GM19025 (cell line): ENCODE measurements at regions not wholly inside any gene's neighbourhood (a gene's known extent, or its start where the extent isn't known, plus 50 kb on each side); places are given as distances from the start of the nearest gene placed in this dataset.
"Not testable (repeated sequence)": the region's sequence is repeated elsewhere in the genome, so short reads cannot be mapped to it uniquely, and the experiment has no call there.

Experiments
- ATAC-seq: cut with Tn5 transposase; IDR thresholded peaks from one replicate; pipeline ENCODE4 v1.9.1; 2021; ENCODE audit warnings: mild to moderate bottlenecking, low read depth, moderate library complexity; ENCODE audit not compliant: unreplicated experiment

DNA sequence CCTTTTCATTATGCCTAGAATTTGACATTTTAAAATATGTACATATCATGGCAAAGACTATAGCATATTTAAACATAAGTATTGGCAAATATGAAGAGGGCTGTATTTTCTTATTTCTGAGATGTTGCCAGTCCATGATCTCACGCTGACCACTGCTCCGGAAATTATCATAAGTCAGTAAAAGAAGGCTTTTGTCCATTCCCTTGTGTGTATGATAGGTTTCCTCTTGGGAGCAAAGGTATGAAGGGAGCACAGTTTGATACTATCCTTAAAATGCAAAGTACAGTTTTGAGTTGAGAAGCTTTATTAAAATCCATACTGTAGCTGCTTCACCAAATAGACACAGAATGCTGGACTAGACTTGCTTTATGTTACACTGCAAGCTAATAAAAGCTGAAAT is 52.6 kb upstream of the AGA start:
- no peak for ATAC-seq

DNA sequence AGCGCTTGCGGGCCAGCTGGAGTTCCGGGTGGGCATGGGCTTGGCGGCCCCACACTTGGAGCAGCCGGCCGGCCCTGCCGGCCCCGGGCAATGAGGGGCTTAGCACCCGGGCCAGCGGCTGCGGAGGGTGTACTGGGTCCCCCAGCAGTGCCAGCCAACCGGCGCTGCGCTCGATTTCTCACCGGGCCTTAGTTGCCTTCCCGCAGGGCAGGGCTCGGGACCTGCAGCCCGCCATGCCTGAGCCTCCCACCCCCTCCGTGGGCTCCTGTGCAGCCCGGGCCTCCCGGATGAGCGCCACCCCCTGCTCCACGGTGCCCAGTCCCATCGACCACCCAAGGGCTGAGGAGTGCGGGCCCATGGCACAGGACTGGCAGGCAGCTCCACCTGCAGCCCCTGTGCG is 53.4 kb upstream of the AGA start:
- not testable (repeated sequence) for ATAC-seq

DNA sequence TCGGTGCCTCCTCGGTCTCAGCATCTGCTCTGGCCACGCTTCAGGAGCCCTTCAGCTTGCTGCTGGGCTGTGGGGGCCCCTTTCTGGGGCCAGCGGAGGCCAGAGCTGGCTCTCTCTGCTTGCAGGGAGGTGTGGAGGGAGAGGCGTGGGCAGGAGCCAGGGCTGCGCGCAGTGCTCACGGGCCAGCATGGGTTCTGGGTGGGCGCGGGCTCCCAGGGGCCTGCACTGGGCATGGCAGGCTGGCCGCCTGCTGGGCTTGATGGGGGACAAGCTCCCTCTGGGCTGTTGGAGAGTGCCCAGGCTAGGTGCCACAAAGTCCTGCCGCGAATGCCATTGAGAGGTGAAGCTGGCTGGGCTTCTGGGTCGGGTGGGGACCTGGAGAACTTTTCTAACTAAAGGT is 57.3 kb upstream of the AGA start:
- no peak for ATAC-seq

DNA sequence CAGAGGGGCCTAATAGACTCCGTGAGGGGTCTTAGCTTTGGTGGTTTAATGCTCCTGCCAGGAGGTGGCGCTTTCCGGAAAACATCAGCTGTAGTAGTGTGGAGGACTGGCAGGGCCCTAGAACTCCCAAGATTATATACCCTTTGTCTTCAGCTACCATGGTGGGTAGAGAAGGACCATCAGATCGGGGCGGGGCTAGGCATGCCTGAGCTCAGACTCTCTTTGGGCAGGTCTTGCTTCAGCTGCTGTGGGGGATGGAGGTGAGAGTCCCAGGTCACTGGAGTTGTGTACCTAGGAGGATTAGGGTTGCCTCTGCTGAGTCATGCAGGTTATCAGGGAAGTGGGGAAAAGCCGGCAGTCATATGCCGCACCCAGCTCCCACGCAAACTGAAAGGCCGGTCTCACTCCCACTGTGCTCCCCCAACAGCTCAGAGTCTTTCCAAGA is 63.0 kb upstream of the AGA start:
- no peak for ATAC-seq

DNA sequence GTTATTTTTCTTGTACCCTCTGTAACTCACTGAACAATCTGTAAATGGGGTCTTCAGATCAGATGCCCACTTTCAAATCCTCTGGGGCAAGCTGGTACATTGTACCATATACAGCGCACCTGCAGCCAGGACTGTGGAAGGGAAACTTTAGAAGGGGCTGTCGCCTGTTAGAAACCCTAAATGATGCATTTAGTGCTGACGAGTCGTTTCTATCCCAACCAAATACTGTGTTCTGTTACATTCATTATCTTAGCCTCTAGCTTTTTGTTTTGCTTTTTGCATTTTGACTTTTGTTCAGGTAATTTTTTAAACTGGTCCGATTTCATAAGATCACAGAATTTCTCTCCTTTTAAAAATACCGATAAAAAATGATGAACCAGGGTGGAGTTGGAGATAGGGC is 66.4 kb upstream of the AGA start:
- ATAC-seq = no peak

DNA sequence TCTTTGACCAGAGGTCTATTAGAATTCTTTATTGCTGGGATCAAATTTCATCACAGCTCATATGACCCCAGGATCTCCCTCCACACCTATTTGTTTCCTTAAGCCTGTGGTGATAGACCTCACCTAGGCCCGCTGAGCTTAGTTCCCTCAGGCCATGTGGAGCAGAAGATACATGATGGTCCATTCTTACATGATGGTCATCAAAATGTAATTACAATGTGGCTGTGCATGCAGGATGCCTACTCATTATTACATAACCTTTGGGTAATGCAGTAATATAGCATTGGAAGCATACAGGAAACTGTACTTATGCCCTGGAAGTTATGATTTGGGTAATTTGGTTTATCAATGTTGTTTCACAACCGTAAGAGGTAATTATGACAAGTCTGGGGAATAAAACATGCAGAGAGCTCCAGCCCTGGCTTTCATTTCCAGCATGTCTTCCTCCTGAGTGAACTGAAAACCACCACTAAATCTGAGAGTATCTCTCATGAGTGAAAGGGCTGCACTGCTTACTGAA is 67.0 kb upstream of the AGA start:
- no peak for ATAC-seq

DNA sequence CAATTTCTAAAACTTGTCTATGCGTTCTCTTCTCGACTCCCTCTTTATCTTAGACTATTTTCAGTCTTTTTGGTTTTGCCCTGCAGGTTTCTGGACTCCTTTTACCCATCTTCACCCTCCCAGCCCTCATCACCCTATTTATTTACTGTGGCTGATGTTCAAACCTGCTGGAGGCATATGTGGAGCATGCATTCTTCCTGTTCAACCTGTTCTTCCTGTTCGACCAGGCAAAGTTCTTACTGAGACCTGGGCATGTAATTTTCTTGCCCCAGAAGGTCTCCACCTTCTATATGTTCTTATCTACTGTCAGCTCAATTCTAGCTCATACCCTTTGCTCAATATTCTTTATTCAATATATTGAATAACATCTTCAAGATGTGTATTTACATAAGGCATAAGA is 69.4 kb upstream of the AGA start:
- no peak for ATAC-seq

DNA sequence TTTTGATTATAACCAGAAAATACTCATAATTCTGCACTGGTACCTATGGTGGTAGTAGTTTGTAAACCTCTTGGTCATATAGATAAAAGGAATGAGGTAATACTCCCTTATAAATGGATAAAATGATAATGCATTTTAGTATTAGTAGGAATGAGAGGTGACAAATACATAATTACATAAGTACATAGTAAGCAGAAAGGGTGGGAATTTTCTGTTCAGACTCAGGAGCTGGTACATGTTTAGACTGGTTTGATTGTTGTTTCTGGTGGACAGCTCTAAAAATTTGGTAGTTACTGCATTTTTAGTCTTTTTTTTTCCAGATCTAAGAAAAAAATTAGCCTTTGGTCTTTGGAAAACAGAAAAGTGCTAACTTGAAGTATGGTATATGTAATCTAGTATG is 70.4 kb upstream of the AGA start:
- no peak for ATAC-seq

DNA sequence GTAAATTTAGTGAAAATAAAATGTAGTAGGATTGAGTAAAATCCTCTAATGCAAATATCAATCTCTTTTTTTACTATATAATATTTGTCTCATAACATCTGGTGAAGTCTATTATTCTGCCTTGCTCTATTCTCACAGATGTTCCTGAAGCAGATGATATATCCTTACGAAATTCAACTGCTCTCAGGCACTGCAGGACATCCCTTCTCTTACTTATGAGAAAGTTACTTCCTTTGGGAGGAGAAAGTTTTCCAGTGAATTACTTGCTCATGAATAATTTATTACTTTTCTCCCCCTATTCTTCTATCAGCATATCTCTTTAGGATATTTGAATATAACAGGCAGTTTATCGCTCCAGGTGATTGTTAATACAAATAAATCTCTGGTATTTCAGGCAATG is 75.6 kb upstream of the AGA start:
- no peak for ATAC-seq

DNA sequence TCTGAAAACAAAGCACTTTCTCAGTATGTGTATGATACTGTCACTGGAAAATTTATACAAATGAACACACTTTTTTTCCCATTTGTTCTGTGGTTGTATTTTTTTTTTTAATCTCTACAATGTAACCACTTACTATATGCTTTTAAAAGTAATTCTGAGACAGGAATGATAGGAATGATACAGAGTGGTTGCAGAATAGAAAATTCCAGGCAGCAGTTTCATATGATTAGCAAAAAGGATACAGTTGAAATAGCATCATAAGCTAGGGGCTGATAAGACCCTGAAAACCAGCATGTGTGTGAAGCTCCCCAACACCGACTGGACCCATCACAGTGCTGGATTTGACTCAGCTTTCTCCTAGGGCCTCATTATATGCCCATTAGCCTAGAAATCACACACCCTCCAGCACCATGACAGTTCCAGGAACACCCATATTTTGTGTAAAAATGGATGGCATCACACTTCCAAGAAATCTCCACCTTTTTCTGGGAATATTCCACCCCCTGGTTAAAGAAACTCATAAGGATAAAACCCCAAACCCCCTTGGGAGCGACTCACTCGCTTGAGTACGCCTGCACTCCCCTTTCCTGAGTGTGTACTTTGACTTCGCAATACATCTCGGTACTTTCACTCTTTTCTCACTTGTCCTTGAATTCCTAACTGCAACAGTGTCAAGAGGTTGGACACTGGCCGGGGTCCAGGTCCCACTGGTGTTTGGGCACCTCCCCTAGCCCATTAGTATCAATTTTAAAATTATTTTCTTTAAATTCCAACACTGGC is 77.4 kb upstream of the AGA start:
- no peak for ATAC-seq

DNA sequence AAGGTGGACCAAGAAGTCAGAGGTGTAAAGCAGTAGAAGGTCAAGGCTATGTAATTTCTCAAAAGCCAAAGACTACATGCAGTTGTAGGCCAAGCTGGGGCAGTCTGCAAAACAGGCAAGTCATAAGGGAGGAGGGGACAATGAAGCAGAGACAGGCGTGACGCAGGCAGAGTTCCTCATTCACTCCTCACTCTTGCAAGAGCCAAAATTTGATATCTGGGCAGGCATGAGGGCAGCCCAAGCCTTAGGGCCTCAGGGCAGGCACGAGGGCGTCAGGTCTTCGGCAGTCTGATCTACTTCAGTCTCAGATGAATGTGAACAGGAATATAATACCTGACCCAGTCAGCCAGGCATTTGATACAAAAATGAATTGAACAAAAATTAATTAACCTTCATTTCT is 86.4 kb upstream of the AGA start:
- no peak for ATAC-seq

DNA sequence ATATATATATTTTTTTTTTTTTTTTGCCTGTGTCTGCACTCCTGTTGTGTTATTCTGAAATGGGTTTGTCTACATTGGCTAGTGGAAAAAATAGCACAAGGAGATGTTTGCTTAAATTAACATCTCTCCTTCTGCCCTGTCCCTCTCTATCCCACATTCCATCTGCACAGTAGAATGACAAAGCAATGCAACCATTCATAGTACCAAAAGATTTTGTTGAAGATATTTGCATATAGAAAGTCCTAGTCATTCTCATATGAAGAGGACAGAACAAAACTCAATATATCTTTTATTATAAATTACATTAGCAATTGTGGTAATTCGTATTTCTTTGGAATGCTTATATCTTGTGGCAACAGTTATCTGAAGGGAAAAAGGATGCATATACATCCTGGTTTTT is 88.3 kb upstream of the AGA start:
- no peak for ATAC-seq

DNA sequence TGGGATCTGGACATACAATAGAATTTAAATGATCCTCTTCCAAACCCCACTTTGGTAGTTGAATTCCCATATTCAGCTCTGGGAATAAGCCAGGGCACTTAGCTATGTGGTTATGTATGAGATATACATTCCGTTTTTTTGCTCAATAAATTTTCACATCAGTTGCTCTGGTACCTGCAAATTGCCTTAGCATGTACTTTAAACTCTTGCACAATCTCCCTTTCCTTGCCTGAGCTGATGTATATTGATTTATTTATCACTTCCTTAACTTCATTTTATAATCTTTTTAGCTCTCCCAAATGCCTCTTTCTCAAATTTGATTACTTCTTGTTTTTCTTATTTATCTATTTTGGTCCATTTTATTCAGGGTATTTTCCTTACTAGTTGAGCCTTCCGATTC is 90.1 kb upstream of the AGA start:
- ATAC-seq = no peak

DNA sequence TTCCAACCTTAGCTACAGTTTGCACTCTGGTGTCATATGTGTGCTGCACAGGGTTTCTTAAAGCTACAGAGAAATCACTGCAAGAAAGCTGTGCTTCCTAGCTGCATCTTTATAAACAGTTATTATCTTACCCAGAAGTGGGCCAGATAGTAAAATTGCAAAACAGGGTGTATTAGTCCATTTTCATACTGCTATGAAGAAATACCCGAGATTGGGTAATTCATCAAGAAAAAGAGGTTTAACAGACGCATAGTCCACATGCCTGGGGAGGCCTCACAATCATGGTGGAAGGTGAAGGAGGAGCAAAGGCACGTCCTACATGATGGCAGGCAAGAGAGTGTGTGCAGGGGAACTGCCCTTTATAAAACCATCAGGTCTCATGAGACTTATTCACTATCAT is 92.6 kb upstream of the AGA start:
- not testable (repeated sequence) for ATAC-seq

DNA sequence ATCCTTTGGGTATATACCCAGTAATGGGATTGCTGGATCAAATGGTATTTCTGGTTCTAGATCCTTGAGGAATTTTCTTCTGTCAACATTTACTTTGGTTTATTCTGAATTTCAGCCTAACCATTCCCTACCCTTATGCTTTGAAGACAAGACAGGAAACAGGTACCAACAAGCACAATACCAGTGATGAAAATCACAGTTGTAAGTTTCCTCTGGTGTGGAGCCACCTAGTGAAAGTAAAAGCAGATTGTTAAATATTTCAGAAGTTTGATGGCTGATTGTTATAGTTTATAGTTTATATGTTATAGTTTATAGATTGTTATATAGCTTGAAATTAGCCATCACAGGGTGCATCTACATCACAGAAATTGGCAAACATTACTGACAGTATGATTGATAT is 104.5 kb upstream of the AGA start:
- no peak for ATAC-seq

DNA sequence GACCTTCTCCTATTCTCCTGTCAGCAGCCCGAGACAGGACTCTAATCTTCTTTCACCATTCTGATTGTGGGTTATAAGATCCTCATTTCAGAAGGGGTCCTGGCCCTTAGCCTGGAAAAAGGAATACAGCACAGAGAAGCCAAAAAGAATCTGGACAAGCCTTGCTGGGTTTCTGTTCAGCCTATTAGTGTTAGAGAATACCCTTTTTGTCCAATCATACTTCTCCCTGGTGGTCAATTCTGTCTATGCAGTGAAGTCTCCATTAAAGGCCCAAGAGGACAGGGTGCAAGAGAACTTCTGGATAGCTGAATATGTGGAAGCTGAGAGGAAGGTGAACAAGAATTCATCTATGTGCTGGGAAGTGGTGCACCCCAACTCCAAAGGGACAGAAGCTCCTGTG is 105.7 kb upstream of the AGA start:
- ATAC-seq = no peak

DNA sequence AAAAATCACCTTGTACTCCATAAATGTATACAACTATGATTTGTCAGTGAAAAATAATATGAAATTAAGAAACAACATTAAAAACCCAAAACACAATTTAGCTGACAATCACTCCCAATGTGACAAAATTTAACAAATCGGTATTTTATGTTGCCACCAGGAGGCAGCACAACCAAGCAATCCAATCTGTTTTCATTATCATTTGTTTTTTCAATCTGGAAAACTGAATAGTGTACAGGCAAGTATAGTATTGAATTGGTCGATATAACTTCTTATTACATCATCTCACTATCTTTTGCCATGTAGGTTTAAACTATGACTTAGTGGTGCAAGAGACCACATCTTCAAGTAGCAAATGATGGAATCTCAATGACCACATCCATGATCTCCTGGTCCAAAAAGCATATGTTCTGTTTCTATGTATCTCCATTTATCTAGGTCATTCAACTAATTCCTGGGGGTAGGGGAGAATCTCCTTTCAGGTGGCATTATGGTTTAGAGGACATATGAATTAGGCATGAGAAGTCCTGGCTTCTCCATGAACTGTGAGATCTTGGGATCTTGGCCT is 112.9 kb upstream of the AGA start:
- no peak for ATAC-seq

DNA sequence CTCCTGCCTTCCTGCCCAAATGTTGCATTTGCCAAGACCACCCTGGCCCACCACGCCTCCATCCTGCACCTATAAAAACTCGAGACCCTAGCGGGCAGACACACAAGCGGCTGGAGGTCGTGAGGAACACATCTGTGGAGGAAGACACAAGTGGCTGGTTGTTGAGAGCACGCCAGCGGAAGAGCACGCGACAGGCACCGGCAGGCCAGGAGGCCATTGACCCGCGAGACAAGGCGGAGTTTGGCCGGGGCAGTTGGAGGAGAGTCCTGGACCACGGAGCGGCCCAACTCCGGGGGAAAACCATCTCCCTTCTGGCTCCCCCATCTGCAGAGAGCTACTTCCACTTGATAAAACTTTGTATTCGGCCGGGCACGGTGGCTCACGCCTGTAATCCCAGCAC is 115.2 kb upstream of the AGA start:
- no peak for ATAC-seq

DNA sequence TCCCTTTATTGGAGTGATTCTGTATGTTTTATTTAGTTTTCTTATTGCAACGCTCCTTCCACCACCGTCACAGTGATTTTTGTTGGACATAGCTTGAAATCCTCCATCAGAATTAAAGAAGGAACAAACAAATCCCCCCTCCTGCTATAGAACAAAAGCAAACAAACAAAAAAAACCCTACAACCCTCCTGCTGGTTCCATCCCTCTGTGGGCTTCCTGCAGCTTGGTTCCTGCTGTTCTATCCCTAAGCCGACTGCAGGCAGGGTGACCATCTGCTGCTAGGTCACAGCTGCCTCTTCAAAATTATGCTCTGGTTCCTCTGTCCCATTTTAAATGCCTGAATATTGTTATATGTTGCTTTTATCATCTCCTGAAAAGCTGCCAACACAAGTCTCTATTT is 116.8 kb upstream of the AGA start:
- ATAC-seq = no peak

DNA sequence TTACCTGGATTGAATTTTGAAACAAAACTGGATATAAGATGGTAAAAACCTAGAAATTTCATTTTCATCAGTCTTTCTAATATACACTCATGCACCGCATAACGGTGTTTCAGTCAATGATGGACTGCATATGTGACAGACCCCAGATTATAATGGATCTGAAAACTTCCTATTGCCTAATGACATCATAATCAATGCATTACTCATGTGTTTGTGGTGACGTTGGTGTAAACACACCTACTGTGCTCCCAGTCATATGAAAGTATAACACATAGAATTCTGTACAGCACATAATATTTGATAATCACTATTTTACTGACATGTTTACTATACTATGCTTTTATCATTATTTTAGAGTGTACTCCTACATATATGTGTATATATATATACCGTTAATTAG is 119.9 kb upstream of the AGA start:
- no peak for ATAC-seq

DNA sequence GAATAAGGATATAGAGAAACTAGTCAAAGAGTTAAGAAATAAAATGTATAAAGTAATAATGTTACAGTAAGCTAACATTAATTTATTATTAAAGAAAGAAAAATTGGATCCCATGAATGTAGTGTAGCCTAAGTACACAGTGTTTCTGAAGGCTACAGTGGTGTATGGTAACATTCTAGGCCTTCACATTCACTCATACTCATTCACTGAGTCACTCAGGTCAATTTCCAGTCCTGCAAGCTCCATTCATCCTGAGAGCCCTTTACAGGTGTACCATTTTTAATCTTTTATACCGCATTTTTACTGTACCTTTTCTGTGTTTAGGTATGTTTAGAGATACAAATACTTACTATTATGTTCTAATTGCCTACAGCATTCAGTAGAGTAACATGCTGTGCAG is 120.6 kb upstream of the AGA start:
- no peak for ATAC-seq

DNA sequence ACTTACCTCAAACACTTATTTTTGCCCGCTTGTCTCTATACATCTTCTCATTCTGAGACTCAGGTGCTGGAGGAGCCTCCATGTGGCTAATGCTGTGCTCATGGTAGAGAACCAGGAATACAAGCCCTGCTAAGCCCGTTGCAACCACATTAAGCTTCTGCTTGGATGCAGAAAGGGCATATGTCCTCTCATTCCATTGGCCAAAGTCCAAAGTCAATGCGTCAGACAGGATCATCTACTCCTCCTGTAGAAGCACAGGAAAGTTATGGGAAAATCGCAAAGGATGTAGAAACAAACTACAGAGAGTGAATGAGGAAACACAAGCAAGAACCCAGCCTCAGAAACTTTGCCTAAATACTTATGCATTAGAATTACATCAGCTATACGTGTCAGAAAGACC is 124.5 kb upstream of the AGA start:
- no peak for ATAC-seq
